ENCODE measurements at regions not wholly inside any gene's neighbourhood (a gene's known extent, or its start where the extent isn't known, plus 50 kb on each side); places are given as distances from the start of the nearest gene placed in this dataset.

DNA sequence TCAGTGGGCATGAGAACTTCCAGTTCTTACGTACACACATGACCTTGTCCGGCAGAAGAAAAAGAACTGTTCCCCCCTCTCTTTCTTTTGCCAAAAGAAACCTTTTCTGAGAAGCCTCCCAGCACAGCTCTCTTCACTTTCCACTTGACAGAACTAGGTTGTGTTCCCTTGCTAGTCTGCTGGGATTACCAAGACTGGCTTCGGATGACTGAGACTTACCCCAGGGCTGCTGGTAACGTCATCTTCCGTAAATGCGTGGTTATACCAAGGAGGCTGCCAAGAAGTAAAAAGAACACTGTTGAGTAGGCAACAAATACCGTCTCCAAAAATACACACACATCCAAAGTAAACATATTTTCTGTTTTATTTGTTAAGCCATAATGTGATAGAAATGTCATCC is 908.2 kb downstream of the EFNB2 start:
- no peak overlapping the region for H3K9ac ChIP-seq (ENCODE audit: insufficient read length)
- no peaks in the 10 kb centered on the region for H3K36me3 ChIP-seq (ENCODE audit: insufficient read depth, low read length)
- no peak for DNase-seq (ENCODE audit: low read depth, low spot score)
- no peaks in the 10 kb centered on the region for H3K9me3 ChIP-seq (ENCODE audit: low read depth, low read length)
- H3K27ac ChIP-seq, result no peak overlapping the region
- TF ChIP-seq FOXP2 (optimal IDR thresholded peaks at IDR 0.05; ENCODE audit: control extremely low read depth, extremely low read length, insufficient read depth) (no peak), POLR2AphosphoS5 (IDR thresholded peaks at IDR 0.05; ENCODE audit: borderline replicate concordance, low read depth, low read length) (no peak), EZH2 (IDR thresholded peaks at IDR 0.05) (no peak)
- H3K4me3 ChIP-seq, result no peak overlapping the region

DNA sequence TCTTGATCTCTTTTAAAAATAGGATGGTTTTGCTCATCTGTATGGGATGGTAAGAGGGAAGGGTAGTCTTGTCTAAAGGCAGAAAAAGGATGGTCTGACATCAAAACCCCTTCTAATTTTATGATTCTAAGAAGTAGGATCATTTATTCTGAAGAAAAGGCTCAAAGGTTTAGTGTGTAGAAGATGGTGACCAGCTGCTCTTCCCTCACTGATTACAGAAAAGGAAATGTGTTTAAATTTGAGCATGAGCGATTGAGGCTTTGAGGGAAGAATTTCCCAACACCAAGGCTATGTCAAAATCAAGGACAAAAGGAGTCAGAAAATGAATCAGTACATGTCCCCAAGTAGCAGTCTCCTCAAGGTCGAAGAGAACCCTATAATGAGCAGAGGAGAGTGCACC is 909.8 kb downstream of the EFNB2 start:
- Histone ChIP-seq H3K27ac (no peak overlapping the region), H3K36me3 (ENCODE audit: insufficient read depth, low read length) (no peaks in the 10 kb centered on the region), H3K9ac (ENCODE audit: insufficient read length) (no peak overlapping the region), H3K9me3 (ENCODE audit: low read depth, low read length) (no peaks in the 10 kb centered on the region), H3K4me3 (no peak overlapping the region)
- TF ChIP-seq FOXP2 (optimal IDR thresholded peaks at IDR 0.05; ENCODE audit: control extremely low read depth, extremely low read length, insufficient read depth) (no peak), EZH2 (IDR thresholded peaks at IDR 0.05) (no peak), POLR2AphosphoS5 (IDR thresholded peaks at IDR 0.05; ENCODE audit: borderline replicate concordance, low read depth, low read length) (no peak)
- DNase-seq (ENCODE audit: low read depth, low spot score), result no peak

DNA sequence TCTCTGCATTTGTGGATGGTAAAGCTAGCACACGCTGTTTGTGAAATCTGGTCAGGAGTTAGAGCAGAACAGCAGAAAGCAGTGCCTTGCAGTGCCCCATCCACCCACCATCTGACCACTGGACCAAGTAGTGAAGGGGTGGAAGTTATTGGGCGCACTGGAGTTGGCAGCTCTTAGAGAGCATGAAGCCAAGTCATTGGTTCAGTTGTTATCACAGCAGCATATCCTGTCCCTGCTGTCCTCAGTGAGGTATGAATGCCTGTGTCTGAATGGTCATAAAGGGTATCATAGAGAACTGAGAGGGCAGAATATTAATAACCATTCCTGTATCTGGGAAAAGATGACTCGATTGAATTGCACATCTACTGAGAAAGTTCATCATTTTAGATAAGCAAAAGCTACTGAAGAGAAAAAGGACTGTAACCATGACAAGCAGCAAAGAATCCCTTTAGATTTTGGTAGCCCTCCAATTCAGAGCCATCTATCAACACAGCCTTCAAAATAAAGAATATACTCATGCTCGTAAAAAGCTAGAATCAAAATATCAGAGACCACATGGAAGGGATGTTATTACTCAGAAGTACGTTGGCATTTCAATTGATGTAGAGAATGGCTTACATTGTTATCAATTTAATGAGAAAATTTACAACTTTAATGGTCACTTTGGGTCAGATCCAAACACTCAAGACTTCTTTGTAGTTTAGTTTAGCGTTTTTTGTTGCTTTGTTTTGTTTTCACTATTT is 919.0 kb downstream of the EFNB2 start:
- no peak for DNase-seq (ENCODE audit: low read depth, low spot score)
- H3K4me3 ChIP-seq, result no peak overlapping the region
- no peaks in the 10 kb centered on the region for H3K9me3 ChIP-seq (ENCODE audit: low read depth, low read length)
- no peaks in the 10 kb centered on the region for H3K36me3 ChIP-seq (ENCODE audit: insufficient read depth, low read length)
- TF ChIP-seq POLR2AphosphoS5 (IDR thresholded peaks at IDR 0.05; ENCODE audit: borderline replicate concordance, low read depth, low read length) (no peak), EZH2 (IDR thresholded peaks at IDR 0.05) (no peak), FOXP2 (optimal IDR thresholded peaks at IDR 0.05; ENCODE audit: control extremely low read depth, extremely low read length, insufficient read depth) (no peak)
- H3K27ac ChIP-seq, result no peak overlapping the region
- H3K9ac ChIP-seq (ENCODE audit: insufficient read length), result no peak overlapping the region

DNA sequence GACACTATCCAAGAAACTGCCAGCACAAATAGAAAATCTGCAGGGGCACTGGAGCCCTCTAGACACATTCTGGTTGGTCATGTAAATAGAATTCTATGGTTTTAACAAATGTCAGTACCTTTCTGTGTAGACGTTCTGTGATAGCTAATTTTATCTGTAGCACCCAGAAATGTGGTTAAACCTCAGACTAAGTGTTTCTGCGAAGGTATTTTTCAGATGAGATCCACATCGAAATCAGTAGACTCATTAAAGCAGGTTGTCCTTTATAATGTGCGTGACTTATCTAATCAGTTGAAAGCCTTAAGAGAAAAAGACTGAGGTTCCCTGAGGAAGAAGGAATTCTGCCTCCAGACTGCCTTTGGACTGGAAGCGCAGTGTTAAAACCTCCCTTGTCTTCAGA is 922.9 kb downstream of the EFNB2 start:
- Histone ChIP-seq H3K4me3 (no peak overlapping the region), H3K36me3 (ENCODE audit: insufficient read depth, low read length) (no peaks in the 10 kb centered on the region), H3K27ac (no peak overlapping the region), H3K9me3 (ENCODE audit: low read depth, low read length) (no peaks in the 10 kb centered on the region), H3K9ac (ENCODE audit: insufficient read length) (no peak overlapping the region)
- TF ChIP-seq EZH2 (IDR thresholded peaks at IDR 0.05) (no peak), FOXP2 (optimal IDR thresholded peaks at IDR 0.05; ENCODE audit: control extremely low read depth, extremely low read length, insufficient read depth) (no peak), POLR2AphosphoS5 (IDR thresholded peaks at IDR 0.05; ENCODE audit: borderline replicate concordance, low read depth, low read length) (no peak)
- no peak for DNase-seq (ENCODE audit: low read depth, low spot score)

DNA sequence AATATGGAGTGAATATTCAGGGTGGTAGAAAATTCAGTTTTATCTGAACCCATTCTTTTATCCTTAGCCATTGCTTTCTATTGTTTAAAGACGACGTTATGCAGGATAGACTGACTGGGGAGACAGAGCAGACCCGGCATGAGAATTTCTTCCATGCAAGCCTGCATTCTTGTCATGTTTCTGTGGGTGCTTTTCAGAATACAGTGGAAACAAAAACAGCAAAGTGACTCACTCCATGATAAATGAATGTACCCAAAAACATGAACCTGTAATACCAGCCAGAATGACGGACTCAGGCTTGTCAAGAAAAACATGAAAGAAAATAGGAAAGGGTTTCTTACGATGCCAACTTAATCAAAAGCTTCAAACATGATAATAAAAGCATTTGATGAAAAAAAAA is 924.0 kb downstream of the EFNB2 start:
- no peak for TF ChIP-seq EZH2 (IDR thresholded peaks at IDR 0.05)
- no peak for TF ChIP-seq POLR2AphosphoS5 (IDR thresholded peaks at IDR 0.05; ENCODE audit: borderline replicate concordance, low read depth, low read length)
- TF ChIP-seq FOXP2 (optimal IDR thresholded peaks at IDR 0.05; ENCODE audit: control extremely low read depth, extremely low read length, insufficient read depth), result no peak
- H3K4me3 ChIP-seq, result no peak overlapping the region
- no peaks in the 10 kb centered on the region for H3K36me3 ChIP-seq (ENCODE audit: insufficient read depth, low read length)
- no peak overlapping the region for H3K27ac ChIP-seq
- no peak overlapping the region for H3K9ac ChIP-seq (ENCODE audit: insufficient read length)
- no peaks in the 10 kb centered on the region for H3K9me3 ChIP-seq (ENCODE audit: low read depth, low read length)
- no peak for DNase-seq (ENCODE audit: low read depth, low spot score)

DNA sequence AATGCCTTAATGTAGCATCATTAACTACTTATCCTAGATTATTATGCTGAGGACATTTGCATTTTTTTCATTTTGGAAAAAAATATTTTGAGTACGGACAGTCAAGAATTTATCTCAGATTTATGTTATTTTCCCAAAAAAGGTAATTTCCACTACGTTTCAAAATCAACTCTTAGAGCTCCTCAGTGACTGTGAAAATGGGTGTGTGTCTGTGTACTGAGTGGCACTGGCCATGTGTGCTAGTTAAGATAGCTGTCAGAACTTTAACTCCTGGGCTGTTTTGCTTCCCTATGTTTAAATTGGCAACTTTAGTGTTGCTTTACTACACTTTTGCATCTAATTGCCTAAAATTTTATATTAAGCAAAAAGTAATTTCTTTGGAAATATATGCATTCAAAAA is 927.4 kb downstream of the EFNB2 start:
- TF ChIP-seq EZH2 (IDR thresholded peaks at IDR 0.05) (no peak), POLR2AphosphoS5 (IDR thresholded peaks at IDR 0.05; ENCODE audit: borderline replicate concordance, low read depth, low read length) (no peak), FOXP2 (optimal IDR thresholded peaks at IDR 0.05; ENCODE audit: control extremely low read depth, extremely low read length, insufficient read depth) (no peak)
- H3K9ac ChIP-seq (ENCODE audit: insufficient read length), result no peak overlapping the region
- no peak for DNase-seq (ENCODE audit: low read depth, low spot score)
- H3K27ac ChIP-seq, result no peak overlapping the region
- H3K36me3 ChIP-seq (ENCODE audit: insufficient read depth, low read length), result no peaks in the 10 kb centered on the region
- no peak overlapping the region for H3K4me3 ChIP-seq
- H3K9me3 ChIP-seq (ENCODE audit: low read depth, low read length), result no peaks in the 10 kb centered on the region

DNA sequence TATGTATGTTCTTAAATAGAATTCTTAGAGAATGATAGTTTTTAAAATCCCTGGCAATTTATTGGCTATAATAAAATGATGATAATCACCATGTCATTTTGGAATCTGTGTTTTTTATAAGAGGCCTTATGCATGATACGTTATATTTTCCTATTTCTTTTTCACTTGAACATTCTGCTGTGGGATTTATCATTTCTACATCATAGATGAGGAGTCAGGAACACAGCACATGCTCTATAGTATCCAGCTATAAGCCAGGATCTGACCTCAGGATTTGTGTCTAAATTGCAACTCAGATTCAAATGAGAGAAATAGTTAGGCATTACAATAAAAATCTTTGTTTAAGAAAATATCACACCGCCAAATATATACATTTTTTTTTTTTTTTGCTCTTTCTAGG is 928.0 kb downstream of the EFNB2 start:
- no peaks in the 10 kb centered on the region for H3K36me3 ChIP-seq (ENCODE audit: insufficient read depth, low read length)
- no peak for DNase-seq (ENCODE audit: low read depth, low spot score)
- no peak for TF ChIP-seq POLR2AphosphoS5 (IDR thresholded peaks at IDR 0.05; ENCODE audit: borderline replicate concordance, low read depth, low read length)
- TF ChIP-seq EZH2 (IDR thresholded peaks at IDR 0.05), result no peak
- TF ChIP-seq FOXP2 (optimal IDR thresholded peaks at IDR 0.05; ENCODE audit: control extremely low read depth, extremely low read length, insufficient read depth), result no peak
- H3K27ac ChIP-seq, result no peak overlapping the region
- no peak overlapping the region for H3K4me3 ChIP-seq
- H3K9ac ChIP-seq (ENCODE audit: insufficient read length), result no peak overlapping the region
- H3K9me3 ChIP-seq (ENCODE audit: low read depth, low read length), result no peaks in the 10 kb centered on the region

DNA sequence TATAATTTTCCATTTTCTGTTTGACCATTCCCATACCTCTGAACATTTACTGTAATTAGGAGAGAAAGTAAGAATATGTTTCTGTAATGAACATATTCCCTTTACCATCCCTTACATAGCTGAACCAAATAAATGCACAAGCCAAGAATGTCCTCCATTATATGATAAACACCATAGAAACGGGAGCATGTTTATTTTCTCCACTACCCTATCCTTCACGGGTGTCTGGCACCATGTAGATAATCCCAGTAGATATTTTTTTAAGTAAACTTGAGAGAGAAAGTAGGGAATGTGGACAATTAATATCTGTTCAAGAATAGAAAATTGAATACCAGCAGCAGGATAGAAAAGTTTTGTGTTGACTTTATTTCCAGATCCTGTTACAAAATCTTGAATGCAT is 928.4 kb downstream of the EFNB2 start:
- Histone ChIP-seq H3K4me3 (no peak overlapping the region), H3K27ac (no peak overlapping the region), H3K9ac (ENCODE audit: insufficient read length) (no peak overlapping the region), H3K9me3 (ENCODE audit: low read depth, low read length) (no peaks in the 10 kb centered on the region), H3K36me3 (ENCODE audit: insufficient read depth, low read length) (no peaks in the 10 kb centered on the region)
- DNase-seq (ENCODE audit: low read depth, low spot score), result no peak
- TF ChIP-seq EZH2 (IDR thresholded peaks at IDR 0.05) (no peak), FOXP2 (optimal IDR thresholded peaks at IDR 0.05; ENCODE audit: control extremely low read depth, extremely low read length, insufficient read depth) (no peak), POLR2AphosphoS5 (IDR thresholded peaks at IDR 0.05; ENCODE audit: borderline replicate concordance, low read depth, low read length) (no peak)

Data from SK-N-MC (cell line).